ENCODE measurements at regions not wholly inside any gene's neighbourhood (a gene's known extent, or its start where the extent isn't known, plus 50 kb on each side); places are given as distances from the start of the nearest gene placed in this dataset.

- no peak for TF ChIP-seq POLR2A (IDR thresholded peaks at IDR 0.05)
- no peak for TF ChIP-seq CTCF (IDR thresholded peaks at IDR 0.05)
These were observed 413.2 kb downstream of the MED10 start for GRCh38 chr5:5965132-5965531.

Measured in thyroid gland (tissue), 4 donors.